GM21825 (cell line): ENCODE measurements at regions not wholly inside any gene's neighbourhood (a gene's known extent, or its start where the extent isn't known, plus 50 kb on each side); places are given as distances from the start of the nearest gene placed in this dataset.

Experiments used
- ATAC-seq: cut with Tn5 transposase; IDR thresholded peaks from one replicate; pipeline ENCODE4 v1.9.1; 2021; ENCODE audit warnings: mild to moderate bottlenecking, moderate library complexity; ENCODE audit not compliant: unreplicated experiment

DNA sequence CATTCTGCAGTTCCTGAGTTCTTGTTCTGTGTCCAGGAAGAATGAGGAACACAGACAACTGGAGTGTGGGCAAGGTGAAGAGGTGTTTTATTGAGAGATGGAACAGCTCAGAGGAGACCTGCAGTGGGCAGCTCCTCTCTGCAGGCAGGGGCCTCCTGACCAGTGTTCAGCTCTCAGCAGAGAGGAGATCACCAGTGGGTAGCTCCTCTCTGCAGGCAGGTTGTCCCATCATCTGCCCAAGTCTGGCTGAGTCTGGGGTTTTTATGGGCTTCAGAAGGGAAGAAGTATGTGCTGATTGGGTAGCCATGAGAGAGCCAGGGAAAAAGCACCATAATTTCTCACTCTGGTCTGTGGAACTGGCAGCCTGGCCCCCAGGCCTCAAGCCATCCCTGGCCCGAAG is 56.0 kb upstream of the RASGEF1B start:
- no peak for ATAC-seq

DNA sequence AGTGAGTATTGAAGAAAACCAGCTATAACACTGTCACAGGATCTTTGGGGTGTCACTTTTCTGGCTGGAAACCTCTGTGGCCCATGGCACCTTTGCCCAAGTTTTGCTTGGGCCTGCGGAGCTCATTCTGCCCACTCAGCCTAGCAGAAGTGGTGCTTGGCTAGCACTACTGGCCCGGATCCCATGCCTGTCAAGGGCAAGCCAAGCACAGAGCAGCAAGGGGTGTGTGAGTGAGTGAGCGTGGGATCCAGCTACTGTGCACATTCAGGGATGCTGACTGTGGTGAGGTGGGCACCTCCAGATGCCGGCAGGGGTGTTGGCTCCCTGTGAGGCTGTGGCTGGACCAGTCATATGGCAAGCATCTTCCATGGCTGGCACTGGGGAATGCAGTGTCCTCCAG is 55.4 kb upstream of the RASGEF1B start:
- ATAC-seq = no peak

GRCh38 chr4:81526706-81527105 is 55.0 kb upstream of the RASGEF1B start:
- ATAC-seq = no peak

- ATAC-seq = peak; percentile 61
Observed at GRCh38 chr4:81523672-81524327, 52.1 kb upstream of the RASGEF1B start.

GRCh38 chr4:81522711-81523110 is 51.0 kb upstream of the RASGEF1B start:
- ATAC-seq = peak; percentile 42

DNA sequence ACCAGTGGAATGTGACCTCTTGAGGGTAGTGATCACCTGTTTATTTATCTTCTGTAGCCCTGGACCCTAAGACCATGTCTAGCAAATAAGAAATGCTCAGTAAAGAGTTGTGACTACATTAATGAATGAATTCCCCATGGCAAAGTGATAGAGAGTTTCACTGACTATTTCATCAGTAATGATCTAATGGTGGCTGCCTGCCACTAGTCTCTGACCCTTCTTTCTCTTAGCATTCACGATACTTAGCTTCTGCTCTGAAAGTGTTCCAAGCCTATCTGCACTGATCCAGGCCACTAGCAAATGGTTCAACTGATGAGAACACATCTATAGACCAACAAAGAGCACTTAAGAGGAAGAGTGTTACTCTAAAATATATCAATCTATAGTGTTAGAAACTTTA is 50.0 kb upstream of the RASGEF1B start:
- no peak for ATAC-seq
